ENCODE measurements at regions not wholly inside any gene's neighbourhood (a gene's known extent, or its start where the extent isn't known, plus 50 kb on each side); places are given as distances from the start of the nearest gene placed in this dataset.

DNA sequence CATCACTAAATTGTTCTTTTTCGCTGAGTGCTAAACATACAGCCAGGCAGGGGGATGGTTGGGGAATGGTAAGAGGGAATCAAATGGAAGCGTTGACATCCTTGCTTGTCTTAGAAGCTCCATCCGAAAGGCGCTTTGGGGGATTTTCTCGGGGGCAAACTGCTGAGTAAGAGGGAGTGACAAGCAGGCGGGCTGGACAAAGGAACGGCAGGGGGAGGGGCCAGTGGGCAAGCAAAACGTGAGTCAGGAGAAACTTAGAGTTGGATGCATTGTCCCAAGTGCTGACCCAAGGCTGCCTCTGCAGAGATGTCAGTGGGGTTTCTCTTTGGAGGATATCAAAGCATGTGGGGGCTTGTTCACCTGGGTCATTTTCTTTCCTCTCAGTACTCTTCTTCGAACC lies 480.5 kb downstream of the VRK1 start:
- ATAC-seq (ENCODE audit: low read depth): no peak
- Mint-ChIP-seq H3K9me3 (peaks cover 1% of the 10 kb centered on the region), H3K36me3 (no peaks in the 10 kb centered on the region), H3K27me3 (peaks cover 5% of the 10 kb centered on the region), H3K27ac (no peak overlapping the region), H3K4me1 (no peaks in the 10 kb centered on the region), H3K4me3 (no peak overlapping the region)
- no peak for DNase-seq (ENCODE audit: low spot score in 2 of 2)

DNA sequence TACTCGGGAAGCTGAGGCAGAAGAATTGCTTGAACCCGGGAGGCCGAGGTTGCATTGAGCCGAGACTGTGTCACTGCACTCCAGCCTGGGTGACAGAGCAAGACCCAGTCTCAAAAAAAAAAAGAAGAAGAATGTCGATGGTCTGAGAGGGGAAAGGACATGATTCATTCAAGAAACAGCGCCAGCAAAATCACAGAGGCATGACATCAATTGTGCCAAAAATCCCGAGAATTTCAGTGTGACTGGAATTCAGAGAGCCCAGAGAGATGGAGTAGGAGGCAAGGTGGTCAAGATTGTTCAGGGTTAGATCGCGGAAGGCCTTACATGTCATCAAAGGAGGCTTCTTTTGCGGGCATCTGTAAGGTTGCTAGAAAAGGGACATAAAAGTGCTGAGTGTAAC lies 483.3 kb downstream of the VRK1 start:
- no peaks in the 10 kb centered on the region for H3K36me3 Mint-ChIP-seq
- ATAC-seq (ENCODE audit: low read depth) (no peak), DNase-seq (ENCODE audit: low spot score in 2 of 2) (no peak)
- H3K4me3 Mint-ChIP-seq: no peak overlapping the region
- H3K27ac Mint-ChIP-seq: no peak overlapping the region
- H3K27me3 Mint-ChIP-seq: peaks cover 5% of the 10 kb centered on the region
- H3K4me1 Mint-ChIP-seq: no peaks in the 10 kb centered on the region
- peaks cover 1% of the 10 kb centered on the region for H3K9me3 Mint-ChIP-seq

DNA sequence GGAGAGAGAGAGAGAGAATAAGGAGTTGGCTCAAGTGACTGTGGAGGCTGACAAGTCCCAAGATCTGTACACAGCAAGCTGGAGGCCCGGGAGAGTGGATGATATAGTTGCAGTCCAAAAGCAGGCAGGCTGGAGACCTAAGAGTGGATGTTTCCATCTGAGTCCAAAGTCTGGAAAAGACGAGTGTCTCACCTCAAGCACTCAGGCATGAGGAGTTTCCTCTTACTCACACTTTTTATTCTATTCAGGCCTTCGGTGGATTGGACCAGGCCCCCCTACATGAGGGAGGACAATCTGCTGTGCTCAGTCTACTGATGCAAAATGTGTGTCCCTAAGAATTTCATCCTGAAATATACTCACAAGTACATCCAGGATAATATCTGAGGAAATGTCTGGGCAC lies 484.6 kb downstream of the VRK1 start:
- Mint-ChIP-seq H3K27ac (no peak overlapping the region), H3K4me1 (no peaks in the 10 kb centered on the region)
- no peak for ATAC-seq (ENCODE audit: low read depth)

DNA sequence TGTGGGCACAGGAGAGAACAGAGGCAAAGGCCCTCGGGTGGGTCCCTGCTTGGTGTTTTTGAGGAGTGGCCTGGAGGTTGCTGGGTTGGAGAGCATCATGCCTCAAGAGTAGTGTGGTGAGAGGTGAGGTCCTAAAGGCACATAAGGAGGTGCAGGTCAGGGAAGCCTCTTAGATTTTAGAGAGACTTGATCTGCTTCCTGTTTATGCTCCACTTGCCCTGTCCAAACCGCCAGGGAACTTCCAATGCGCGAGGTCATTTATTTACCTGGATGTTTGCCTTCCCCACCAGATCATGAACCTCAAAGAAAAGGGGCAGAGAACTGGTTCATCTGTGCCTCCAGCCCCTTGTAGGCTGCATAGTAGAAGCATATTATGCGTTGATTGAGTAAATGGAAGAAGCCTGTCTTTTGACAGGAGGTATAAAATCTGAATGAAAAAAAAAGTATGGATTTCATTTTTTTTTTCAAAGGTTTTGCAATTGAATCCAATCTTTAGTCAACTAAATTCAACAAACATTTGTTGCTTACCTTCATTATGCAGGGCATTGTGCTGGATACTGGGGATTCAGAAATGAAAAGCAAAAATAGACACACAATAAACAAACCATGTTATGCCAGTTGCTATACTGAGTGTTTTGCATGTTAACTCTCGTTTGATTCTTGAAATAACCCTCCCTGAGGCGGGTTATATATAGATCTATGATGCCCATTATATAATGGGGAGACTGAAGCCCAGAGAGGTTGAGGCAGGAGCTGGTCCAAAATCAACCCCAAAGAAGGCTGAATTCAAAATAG lies 485.2 kb downstream of the VRK1 start:
- no peaks in the 10 kb centered on the region for H3K4me1 Mint-ChIP-seq
- peaks cover 3% of the 10 kb centered on the region for H3K27me3 Mint-ChIP-seq
- peaks cover 1% of the 10 kb centered on the region for H3K9me3 Mint-ChIP-seq
- no peaks in the 10 kb centered on the region for H3K36me3 Mint-ChIP-seq
- ATAC-seq (ENCODE audit: low read depth) (no peak), DNase-seq (ENCODE audit: low spot score in 2 of 2) (no peak)
- no peak overlapping the region for H3K4me3 Mint-ChIP-seq
- no peak overlapping the region for H3K27ac Mint-ChIP-seq

More for the DNA sequence above, 484.6 kb downstream of the VRK1 start:
- no peak for DNase-seq (ENCODE audit: low spot score in 2 of 2)
- Mint-ChIP-seq H3K27me3 (peaks cover 3% of the 10 kb centered on the region), H3K9me3 (peaks cover 1% of the 10 kb centered on the region), H3K36me3 (no peaks in the 10 kb centered on the region), H3K4me3 (no peak overlapping the region)

DNA sequence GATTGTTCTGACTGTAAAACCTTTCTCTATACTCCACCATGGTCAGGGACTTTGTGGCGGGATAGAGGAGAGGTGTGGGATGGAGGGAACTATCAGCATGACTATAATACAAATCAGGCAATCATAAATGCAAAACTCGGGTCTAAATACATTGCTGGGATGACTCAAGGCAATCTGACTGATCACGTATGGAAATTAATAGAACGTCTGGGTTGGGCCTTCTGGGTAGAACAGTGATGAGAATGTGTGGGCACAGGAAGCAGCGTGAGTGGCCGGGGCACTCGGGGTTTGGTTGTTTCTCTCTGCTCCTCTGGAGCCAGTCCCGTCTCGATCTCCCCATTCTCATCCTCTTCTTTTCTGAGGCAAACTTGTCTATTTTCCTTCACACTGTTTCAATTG lies 485.8 kb downstream of the VRK1 start:
- ATAC-seq (ENCODE audit: low read depth) (no peak), DNase-seq (ENCODE audit: low spot score in 2 of 2) (no peak)
- Mint-ChIP-seq H3K27ac (no peak overlapping the region), H3K36me3 (no peaks in the 10 kb centered on the region), H3K9me3 (peaks cover 5% of the 10 kb centered on the region), H3K27me3 (peaks cover 6% of the 10 kb centered on the region), H3K4me3 (no peak overlapping the region), H3K4me1 (no peaks in the 10 kb centered on the region)

DNA sequence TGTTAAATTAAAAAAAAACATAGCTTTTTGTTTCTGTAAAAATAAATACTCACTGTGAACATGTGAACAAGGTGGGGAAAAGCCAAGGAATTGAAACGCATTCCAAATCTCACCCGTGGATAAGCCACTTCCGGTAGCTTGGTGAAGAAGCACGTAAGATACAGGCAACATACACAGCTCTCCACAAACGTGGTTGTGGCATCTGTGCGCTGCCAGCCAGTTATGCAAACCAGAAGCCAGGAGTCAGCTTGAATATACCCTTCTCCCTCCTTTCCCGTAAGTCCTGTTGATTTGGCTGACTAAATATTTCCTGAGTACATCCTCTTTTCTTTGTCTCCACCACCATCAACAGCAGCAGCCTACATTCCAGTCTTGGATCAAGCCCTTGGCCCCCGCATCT lies 486.2 kb downstream of the VRK1 start:
- Mint-ChIP-seq H3K27ac (no peak overlapping the region), H3K4me3 (no peak overlapping the region), H3K9me3 (peaks cover 6% of the 10 kb centered on the region), H3K27me3 (peaks cover 8% of the 10 kb centered on the region), H3K36me3 (no peaks in the 10 kb centered on the region), H3K4me1 (no peaks in the 10 kb centered on the region)
- DNase-seq (ENCODE audit: low spot score in 2 of 2) (no peak), ATAC-seq (ENCODE audit: low read depth) (no peak)

DNA sequence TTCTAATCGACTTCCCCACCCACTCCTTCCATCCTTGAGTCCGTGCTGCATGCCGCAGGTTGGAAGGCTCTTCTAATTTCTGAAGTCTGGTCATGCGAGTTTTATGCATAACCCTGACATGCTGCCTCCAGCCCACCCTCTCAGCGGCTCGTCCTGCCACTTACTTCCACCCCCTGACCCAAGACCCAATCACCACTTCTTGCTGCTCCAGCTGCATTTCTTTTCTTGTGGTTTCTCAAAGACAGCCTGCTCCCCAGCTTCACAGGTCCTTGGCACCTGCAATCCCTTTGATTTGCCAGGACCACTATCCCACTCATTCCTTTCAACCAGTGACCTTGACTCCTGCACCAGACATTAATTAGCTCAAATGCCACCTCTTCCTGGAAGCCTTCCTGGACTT lies 486.7 kb downstream of the VRK1 start:
- Mint-ChIP-seq H3K4me3 (no peak overlapping the region), H3K4me1 (no peaks in the 10 kb centered on the region), H3K27me3 (peaks cover 8% of the 10 kb centered on the region), H3K36me3 (no peaks in the 10 kb centered on the region), H3K27ac (no peak overlapping the region), H3K9me3 (peaks cover 6% of the 10 kb centered on the region)
- ATAC-seq (ENCODE audit: low read depth): no peak
- no peak for DNase-seq (ENCODE audit: low spot score in 2 of 2)

DNA sequence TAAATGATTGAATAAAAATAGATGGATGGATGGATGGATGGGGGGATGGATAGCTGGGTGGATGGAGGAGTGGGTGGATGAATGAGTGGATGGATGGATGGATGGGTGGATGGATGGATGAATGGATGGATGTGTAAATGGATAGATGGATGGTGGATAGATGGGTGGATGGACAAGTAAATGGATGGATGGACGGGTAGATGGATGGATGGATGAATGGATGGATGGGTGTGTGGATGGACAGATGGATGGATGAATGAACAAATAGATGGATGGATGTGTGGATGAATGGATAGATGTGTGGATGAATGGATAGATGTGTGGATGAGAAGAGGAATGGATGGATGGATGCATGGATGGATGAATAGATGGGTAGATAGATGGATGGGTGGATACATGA lies 490.8 kb downstream of the VRK1 start:
- no peak for DNase-seq (ENCODE audit: low spot score in 2 of 2)
- H3K27me3 Mint-ChIP-seq: peaks cover 8% of the 10 kb centered on the region
- H3K27ac Mint-ChIP-seq: no peak overlapping the region
- no peak for ATAC-seq (ENCODE audit: low read depth)
- no peak overlapping the region for H3K4me3 Mint-ChIP-seq
- H3K9me3 Mint-ChIP-seq: peaks cover 5% of the 10 kb centered on the region
- no peaks in the 10 kb centered on the region for H3K36me3 Mint-ChIP-seq
- no peaks in the 10 kb centered on the region for H3K4me1 Mint-ChIP-seq

DNA sequence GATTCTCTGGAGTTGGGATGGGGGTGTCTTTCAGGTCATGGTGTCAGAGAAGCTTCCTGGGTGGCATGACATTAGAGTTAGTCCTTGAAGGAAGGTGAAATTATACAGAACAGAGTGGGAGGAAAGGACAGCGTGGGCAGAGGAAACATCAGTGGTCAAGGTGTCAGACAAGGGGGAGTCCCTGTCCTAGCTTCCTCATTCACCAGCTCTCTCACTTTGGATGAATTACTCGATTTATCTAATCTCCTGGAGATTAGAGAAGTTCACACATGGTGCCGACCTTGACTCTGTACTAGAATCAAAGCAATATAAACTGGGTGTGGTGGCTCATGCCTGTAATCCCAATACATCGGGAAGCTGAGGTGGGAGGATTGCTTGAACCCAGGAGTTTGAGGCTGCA lies 492.9 kb downstream of the VRK1 start:
- Mint-ChIP-seq H3K27ac (no peak overlapping the region), H3K27me3 (peaks cover 5% of the 10 kb centered on the region), H3K4me1 (no peaks in the 10 kb centered on the region), H3K4me3 (no peak overlapping the region), H3K36me3 (no peaks in the 10 kb centered on the region), H3K9me3 (peaks cover 5% of the 10 kb centered on the region)
- ATAC-seq (ENCODE audit: low read depth) (no peak), DNase-seq (ENCODE audit: low spot score in 2 of 2) (no peak)

DNA sequence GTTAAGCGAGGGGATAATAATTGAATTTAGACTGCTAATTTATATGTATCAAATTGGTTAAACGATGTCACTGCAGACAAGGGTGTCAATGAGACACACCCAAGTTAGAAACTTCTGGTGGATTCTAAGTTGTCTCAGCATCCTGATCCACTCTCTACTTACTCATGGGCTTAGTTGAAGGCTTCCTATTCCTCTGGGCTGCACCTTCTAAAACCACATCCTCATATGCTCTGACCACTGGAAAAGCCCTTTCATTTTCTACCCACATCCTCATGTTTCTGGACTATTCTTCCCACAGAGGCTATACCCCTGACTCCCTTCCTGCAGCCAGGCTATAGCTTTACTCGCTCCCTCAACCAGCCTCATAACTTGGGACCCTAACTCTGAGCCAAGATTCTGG lies 493.8 kb downstream of the VRK1 start:
- Mint-ChIP-seq H3K9me3 (peaks cover 5% of the 10 kb centered on the region), H3K4me1 (no peaks in the 10 kb centered on the region), H3K27ac (no peak overlapping the region), H3K4me3 (no peak overlapping the region), H3K27me3 (peaks cover 5% of the 10 kb centered on the region), H3K36me3 (no peaks in the 10 kb centered on the region)
- DNase-seq (ENCODE audit: low spot score in 2 of 2): no peak
- no peak for ATAC-seq (ENCODE audit: low read depth)

DNA sequence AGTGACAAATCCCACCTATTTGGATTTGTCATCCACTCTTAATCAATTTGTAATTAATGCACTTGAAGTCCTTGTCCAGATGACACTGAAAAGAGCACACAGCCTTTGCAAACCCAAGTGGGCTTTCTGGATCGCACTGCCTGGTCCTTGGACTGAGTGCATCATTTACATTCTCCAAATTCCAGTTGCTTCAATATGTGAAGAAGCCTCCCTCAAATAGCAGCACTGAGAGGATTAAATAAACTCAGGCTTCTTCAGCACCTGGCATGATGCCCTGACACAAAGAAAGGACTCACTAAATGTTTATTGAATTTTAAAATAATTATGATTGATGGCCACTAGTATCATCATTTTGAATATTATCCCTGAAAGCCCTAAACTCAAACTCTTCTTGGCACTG lies 496.5 kb downstream of the VRK1 start:
- H3K4me1 Mint-ChIP-seq: no peaks in the 10 kb centered on the region
- no peaks in the 10 kb centered on the region for H3K27me3 Mint-ChIP-seq
- DNase-seq (ENCODE audit: low spot score in 2 of 2): no peak

DNA sequence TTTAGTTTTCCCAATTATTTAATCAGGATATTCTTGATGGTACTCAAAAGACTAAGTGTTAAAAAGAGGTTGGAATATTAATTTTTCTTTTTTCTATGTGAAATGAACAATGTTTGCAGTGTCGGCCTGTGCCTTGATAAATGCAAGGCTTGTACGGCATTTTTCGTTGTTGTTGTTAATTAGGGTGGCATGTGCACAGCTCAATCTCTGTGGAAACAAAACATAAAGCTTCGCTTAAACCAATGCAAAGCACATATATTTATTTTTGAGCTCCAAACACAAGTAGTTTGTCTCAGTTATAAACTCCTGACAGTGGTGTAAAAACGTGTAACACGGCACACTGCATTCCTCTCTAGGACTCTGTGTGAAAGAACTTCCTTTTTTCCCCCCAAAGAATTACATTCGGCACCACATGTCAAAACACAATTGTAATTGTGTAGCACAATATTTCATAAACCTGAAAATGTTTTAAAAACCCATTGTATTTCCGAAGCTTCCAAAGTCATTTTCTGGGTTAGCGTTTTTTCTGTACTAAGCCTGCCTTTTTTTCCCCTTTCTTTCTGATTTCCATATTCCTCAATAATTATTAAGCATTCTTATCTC lies 498.0 kb downstream of the VRK1 start:
- H3K27me3 Mint-ChIP-seq: no peaks in the 10 kb centered on the region
- no peak overlapping the region for H3K27ac Mint-ChIP-seq

More for the DNA sequence above, 496.5 kb downstream of the VRK1 start:
- no peaks in the 10 kb centered on the region for H3K36me3 Mint-ChIP-seq
- no peak overlapping the region for H3K4me3 Mint-ChIP-seq
- H3K27ac Mint-ChIP-seq: no peak overlapping the region
- H3K9me3 Mint-ChIP-seq: no peaks in the 10 kb centered on the region
- no peak for ATAC-seq (ENCODE audit: low read depth)

DNA sequence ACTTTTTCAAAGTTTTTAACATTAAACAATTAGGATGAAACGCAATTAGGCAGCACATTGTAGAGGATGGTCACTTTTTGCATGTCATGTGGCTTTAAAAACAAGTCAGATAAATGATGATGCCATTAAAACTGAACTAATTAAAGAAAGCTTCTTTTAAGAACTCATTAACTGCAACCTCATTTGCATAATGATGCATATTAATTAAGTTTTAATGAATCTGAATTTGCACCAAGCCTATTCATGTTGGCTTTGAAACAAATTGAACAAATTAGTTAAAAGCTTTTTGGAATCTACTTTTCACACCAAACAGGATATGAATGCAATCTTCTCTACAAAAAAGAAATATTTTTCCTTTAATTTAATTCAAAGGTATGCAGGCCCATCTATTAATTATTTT lies 499.0 kb downstream of the VRK1 start:
- Mint-ChIP-seq H3K27me3 (no peaks in the 10 kb centered on the region), H3K27ac (no peak overlapping the region), H3K4me1 (no peaks in the 10 kb centered on the region), H3K4me3 (no peak overlapping the region), H3K9me3 (no peaks in the 10 kb centered on the region), H3K36me3 (no peaks in the 10 kb centered on the region)
- DNase-seq (ENCODE audit: low spot score in 2 of 2) (no peak), ATAC-seq (ENCODE audit: low read depth) (no peak)

More for the DNA sequence above, 498.0 kb downstream of the VRK1 start:
- no peak for DNase-seq (ENCODE audit: low spot score in 2 of 2)
- Mint-ChIP-seq H3K36me3 (no peaks in the 10 kb centered on the region), H3K4me1 (no peaks in the 10 kb centered on the region), H3K9me3 (no peaks in the 10 kb centered on the region), H3K4me3 (no peak overlapping the region)
- ATAC-seq (ENCODE audit: low read depth): no peak

DNA sequence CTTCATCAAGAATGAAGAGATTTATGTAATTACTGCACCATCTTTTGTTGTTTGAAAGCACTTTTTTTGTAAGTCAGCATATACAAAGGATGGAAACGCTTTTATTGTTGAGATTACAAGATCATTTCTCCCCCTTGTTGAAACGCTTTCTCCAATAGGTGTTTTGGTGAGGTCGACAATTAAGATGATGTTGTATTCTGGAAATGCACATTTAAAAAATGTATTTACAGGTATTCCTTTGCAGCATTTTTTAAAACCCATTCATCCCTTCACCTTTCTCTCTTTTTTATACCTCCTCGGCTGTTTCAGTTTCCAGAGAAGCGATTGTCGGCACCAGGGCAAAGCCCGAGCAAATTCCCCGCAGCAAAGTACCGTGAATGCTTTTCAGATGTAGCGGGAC lies 499.9 kb downstream of the VRK1 start:
- ATAC-seq (ENCODE audit: low read depth) (no peak), DNase-seq (ENCODE audit: low spot score in 2 of 2) (no peak)
- H3K27me3 Mint-ChIP-seq: no peaks in the 10 kb centered on the region
- no peaks in the 10 kb centered on the region for H3K4me1 Mint-ChIP-seq
- H3K27ac Mint-ChIP-seq: no peak overlapping the region
- no peaks in the 10 kb centered on the region for H3K9me3 Mint-ChIP-seq
- no peak overlapping the region for H3K4me3 Mint-ChIP-seq
- no peaks in the 10 kb centered on the region for H3K36me3 Mint-ChIP-seq

DNA sequence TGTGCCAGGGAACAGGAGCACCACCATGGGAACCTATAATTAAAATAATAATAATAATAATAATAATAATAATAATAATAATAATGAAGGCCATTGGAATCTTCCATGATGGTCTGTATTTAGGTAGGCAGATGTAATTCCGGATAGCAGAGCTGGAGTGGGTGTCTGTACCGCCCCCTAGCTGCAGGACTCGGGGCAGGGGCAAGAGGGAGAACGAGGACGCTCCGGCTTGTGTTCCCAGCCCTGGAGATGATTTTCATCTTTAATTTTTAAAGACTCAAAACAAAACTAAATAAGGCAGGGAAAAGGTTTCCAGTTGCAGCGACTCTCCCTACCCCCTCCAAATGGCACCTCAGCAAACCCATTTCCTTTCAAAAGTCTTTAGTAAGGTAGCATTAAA lies 501.1 kb downstream of the VRK1 start:
- no peaks in the 10 kb centered on the region for H3K4me1 Mint-ChIP-seq
- no peak overlapping the region for H3K27ac Mint-ChIP-seq
- H3K36me3 Mint-ChIP-seq: no peaks in the 10 kb centered on the region
- H3K27me3 Mint-ChIP-seq: no peaks in the 10 kb centered on the region
- H3K9me3 Mint-ChIP-seq: no peaks in the 10 kb centered on the region
- no peak overlapping the region for H3K4me3 Mint-ChIP-seq
- no peak for ATAC-seq (ENCODE audit: low read depth)
- no peak for DNase-seq (ENCODE audit: low spot score in 2 of 2)
